Caki2 (cell line): ENCODE measurements at regions not wholly inside any gene's neighbourhood (a gene's known extent, or its start where the extent isn't known, plus 50 kb on each side); places are given as distances from the start of the nearest gene placed in this dataset.

ENCODE experiments used
- DNase-seq: peaks from one replicate; pipeline ENCODE4 v3.0.0-alpha.2; 2015; ENCODE audit warnings: low read depth
- in situ Hi-C: cut with HindIII; loops from 2 replicates; pipeline ENCODE4 v1.10.0; 2016; ENCODE audit warnings: low sequenced_read_pairs, low pct_unique_long_range_greater_than_20kb, mixed read lengths

GRCh38 chr20:52921340-52921739, 50.8 kb upstream of the TSHZ2 start:
- DNase-seq: peak; percentile 33
- in situ Hi-C loops: no loop called here

- in situ Hi-C loops: no loop called here
- DNase-seq: no peak
Measured at GRCh38 chr20:52918311-52918710, 53.8 kb upstream of the TSHZ2 start.

- in situ Hi-C loops: no loop called here
Measured at GRCh38 chr20:52915564-52915963, 56.6 kb upstream of the TSHZ2 start.

GRCh38 chr20:52914870-52915269, 57.3 kb upstream of the TSHZ2 start:
- in situ Hi-C loops: no loop called here
- no peak for DNase-seq

More at GRCh38 chr20:52915564-52915963, 56.6 kb upstream of the TSHZ2 start:
- no peak for DNase-seq

GRCh38 chr20:52913650-52914387, 58.3 kb upstream of the TSHZ2 start:
- in situ Hi-C loops: no loop called here
- DNase-seq: no peak

GRCh38 chr20:52905241-52905994, 66.7 kb upstream of the TSHZ2 start:
- in situ Hi-C loops: no loop called here
- no peak for DNase-seq

GRCh38 chr20:52904837-52905236, 67.3 kb upstream of the TSHZ2 start:
- in situ Hi-C loops: no loop called here
- no peak for DNase-seq

GRCh38 chr20:52899041-52899608, 73.0 kb upstream of the TSHZ2 start:
- DNase-seq: no peak
- in situ Hi-C loops: no loop called here

GRCh38 chr20:52896348-52896747, 75.8 kb upstream of the TSHZ2 start:
- DNase-seq: no peak
- in situ Hi-C loops: no loop called here

GRCh38 chr20:52895701-52896100, 76.5 kb upstream of the TSHZ2 start:
- no peak for DNase-seq

GRCh38 chr20:52895235-52895634, 76.9 kb upstream of the TSHZ2 start:
- DNase-seq: no peak
- in situ Hi-C loops: no loop called here

More at GRCh38 chr20:52895701-52896100, 76.5 kb upstream of the TSHZ2 start:
- in situ Hi-C loops: no loop called here

GRCh38 chr20:52893498-52893897, 78.7 kb upstream of the TSHZ2 start:
- no peak for DNase-seq
- in situ Hi-C loops: no loop called here

GRCh38 chr20:52892023-52892422, 80.1 kb upstream of the TSHZ2 start:
- in situ Hi-C loops: no loop called here

GRCh38 chr20:52890130-52890529, 82.0 kb upstream of the TSHZ2 start:
- no peak for DNase-seq
- in situ Hi-C loops: no loop called here

More at GRCh38 chr20:52892023-52892422, 80.1 kb upstream of the TSHZ2 start:
- DNase-seq: no peak

- in situ Hi-C loops: no loop called here
- DNase-seq: peak; percentile 23
Measured at GRCh38 chr20:52889225-52889624, 82.9 kb upstream of the TSHZ2 start.

- DNase-seq: no peak
- in situ Hi-C loops: no loop called here
Measured at GRCh38 chr20:52888096-52888495, 84.1 kb upstream of the TSHZ2 start.

GRCh38 chr20:52880997-52881396, 91.2 kb upstream of the TSHZ2 start:
- in situ Hi-C loops: no loop called here
- DNase-seq: no peak

- DNase-seq: no peak
- in situ Hi-C loops: no loop called here
Measured at GRCh38 chr20:52880259-52880658, 91.9 kb upstream of the TSHZ2 start.

- DNase-seq: no peak
- in situ Hi-C loops: no loop called here
Measured at GRCh38 chr20:52874241-52874640, 97.9 kb upstream of the TSHZ2 start.
